ENCODE measurements at regions not wholly inside any gene's neighbourhood (a gene's known extent, or its start where the extent isn't known, plus 50 kb on each side); places are given as distances from the start of the nearest gene placed in this dataset.

- TF ChIP-seq CTCF (IDR thresholded peaks at IDR 0.05; ENCODE audit: borderline replicate concordance, extremely low read depth, insufficient read depth): no peak
- Histone ChIP-seq H3K9me3 (ENCODE audit: control insufficient read depth in 2 of 3, insufficient read depth in 1 of 3, low read length in 3 of 3) (no peaks in the 10 kb centered on the region), H3K4me3 (ENCODE audit: low read length in 3 of 3) (no peak overlapping the region), H3K27me3 (ENCODE audit: control insufficient read depth, insufficient read depth, low read length) (no peaks in the 10 kb centered on the region), H3K27ac (ENCODE audit: low read depth in 2 of 2, low read length in 2 of 2) (no peak overlapping the region), H3K4me1 (ENCODE audit: control insufficient read depth in 2 of 3, insufficient read depth in 2 of 3, low read depth in 1 of 3, low read length in 3 of 3) (no peaks in the 10 kb centered on the region), H3K9ac (ENCODE audit: low read length in 3 of 3) (no peak overlapping the region), H3K36me3 (ENCODE audit: control insufficient read depth in 2 of 3, insufficient read depth in 3 of 3, low read length in 3 of 3) (no peaks in the 10 kb centered on the region)
- intact Hi-C loops (cut with DNase I): no loop called here
- FAIRE-seq (no peak), DNase-seq (peak in 2 of 5 donors; percentile 37 to 51)
Observed at GRCh38 chr14:82447586-82447985, 913.9 kb upstream of the SEL1L start.

GRCh38 chr14:82449926-82450468, 916.3 kb upstream of the SEL1L start:
- Histone ChIP-seq H3K9ac (ENCODE audit: low read length in 3 of 3) (no peak overlapping the region), H3K27me3 (ENCODE audit: control insufficient read depth, insufficient read depth, low read length) (no peaks in the 10 kb centered on the region), H3K4me1 (ENCODE audit: control insufficient read depth in 2 of 3, insufficient read depth in 2 of 3, low read depth in 1 of 3, low read length in 3 of 3) (no peaks in the 10 kb centered on the region), H3K27ac (ENCODE audit: low read depth in 2 of 2, low read length in 2 of 2) (no peak overlapping the region), H3K9me3 (ENCODE audit: control insufficient read depth in 2 of 3, insufficient read depth in 1 of 3, low read length in 3 of 3) (no peaks in the 10 kb centered on the region), H3K4me3 (ENCODE audit: low read length in 3 of 3) (no peak overlapping the region), H3K36me3 (ENCODE audit: control insufficient read depth in 2 of 3, insufficient read depth in 3 of 3, low read length in 3 of 3) (no peaks in the 10 kb centered on the region)
- DNase-seq (peak in 1 of 5 donors; percentile 28), FAIRE-seq (no peak)
- intact Hi-C loops (cut with DNase I): no loop called here
- no peak for TF ChIP-seq CTCF (IDR thresholded peaks at IDR 0.05; ENCODE audit: borderline replicate concordance, extremely low read depth, insufficient read depth)

- H3K36me3 ChIP-seq (ENCODE audit: control insufficient read depth in 2 of 3, insufficient read depth in 3 of 3, low read length in 3 of 3): no peaks in the 10 kb centered on the region
- H3K4me3 ChIP-seq (ENCODE audit: low read length in 3 of 3): no peak overlapping the region
- H3K27ac ChIP-seq (ENCODE audit: low read depth in 2 of 2, low read length in 2 of 2): no peak overlapping the region
- FAIRE-seq (no peak), DNase-seq (no peak)
- H3K9ac ChIP-seq (ENCODE audit: low read length in 3 of 3): no peak overlapping the region
- TF ChIP-seq CTCF (IDR thresholded peaks at IDR 0.05; ENCODE audit: borderline replicate concordance, extremely low read depth, insufficient read depth): no peak
- intact Hi-C loops (cut with DNase I): no loop called here
- H3K9me3 ChIP-seq (ENCODE audit: control insufficient read depth in 2 of 3, insufficient read depth in 1 of 3, low read length in 3 of 3): no peaks in the 10 kb centered on the region
- H3K27me3 ChIP-seq (ENCODE audit: control insufficient read depth, insufficient read depth, low read length): no peaks in the 10 kb centered on the region
- no peaks in the 10 kb centered on the region for H3K4me1 ChIP-seq (ENCODE audit: control insufficient read depth in 2 of 3, insufficient read depth in 2 of 3, low read depth in 1 of 3, low read length in 3 of 3)
Observed at GRCh38 chr14:82451675-82452074, 918.0 kb upstream of the SEL1L start.

- intact Hi-C loops (cut with DNase I): no loop called here
- Histone ChIP-seq H3K4me1 (ENCODE audit: control insufficient read depth in 2 of 3, insufficient read depth in 2 of 3, low read depth in 1 of 3, low read length in 3 of 3) (no peaks in the 10 kb centered on the region), H3K36me3 (ENCODE audit: control insufficient read depth in 2 of 3, insufficient read depth in 3 of 3, low read length in 3 of 3) (no peaks in the 10 kb centered on the region), H3K9me3 (ENCODE audit: control insufficient read depth in 2 of 3, insufficient read depth in 1 of 3, low read length in 3 of 3) (no peaks in the 10 kb centered on the region), H3K4me3 (ENCODE audit: low read length in 3 of 3) (no peak overlapping the region), H3K27me3 (ENCODE audit: control insufficient read depth, insufficient read depth, low read length) (no peaks in the 10 kb centered on the region), H3K9ac (ENCODE audit: low read length in 3 of 3) (no peak overlapping the region), H3K27ac (ENCODE audit: low read depth in 2 of 2, low read length in 2 of 2) (no peak overlapping the region)
- no peak for FAIRE-seq
- TF ChIP-seq CTCF (IDR thresholded peaks at IDR 0.05; ENCODE audit: borderline replicate concordance, extremely low read depth, insufficient read depth): no peak
- no peak for DNase-seq
Observed at GRCh38 chr14:82482345-82482744, 948.7 kb upstream of the SEL1L start.

All from kidney (tissue), 13 donors.